GM23338 (cell line): ENCODE measurements at regions not wholly inside any gene's neighbourhood (a gene's known extent, or its start where the extent isn't known, plus 50 kb on each side); places are given as distances from the start of the nearest gene placed in this dataset.

Experiments used
- POLR2AphosphoS5 ChIP-seq: IDR thresholded peaks from 2 replicates; pipeline ENCODE4 v1.6.1; 2016; ENCODE audit warnings: antibody characterized with exemption, low read depth
- ZNF331 ChIP-seq: fragments of 250-450 bp; sonication (Bioruptor Pico); IDR thresholded peaks from 2 replicates; pipeline ENCODE4 v1.5.0; 2020; ENCODE audit warnings: low read depth, mild to moderate bottlenecking, moderate library complexity
- TF ChIP-seq, protein P1 (sequence below), 2 experiments: fragments of 200-600 bp in 1 of 2; sonication (generic) in 1 of 2; conservative IDR thresholded peaks; 2 replicates each; pipeline versions ENCODE4 v1.5.1 to v1.6.1; 2016 to 2017; ENCODE audit warnings: antibody characterized with exemption in 2 of 2, low read depth in 2 of 2, mild to moderate bottlenecking in 2 of 2, moderate library complexity in 1 of 2

DNA sequence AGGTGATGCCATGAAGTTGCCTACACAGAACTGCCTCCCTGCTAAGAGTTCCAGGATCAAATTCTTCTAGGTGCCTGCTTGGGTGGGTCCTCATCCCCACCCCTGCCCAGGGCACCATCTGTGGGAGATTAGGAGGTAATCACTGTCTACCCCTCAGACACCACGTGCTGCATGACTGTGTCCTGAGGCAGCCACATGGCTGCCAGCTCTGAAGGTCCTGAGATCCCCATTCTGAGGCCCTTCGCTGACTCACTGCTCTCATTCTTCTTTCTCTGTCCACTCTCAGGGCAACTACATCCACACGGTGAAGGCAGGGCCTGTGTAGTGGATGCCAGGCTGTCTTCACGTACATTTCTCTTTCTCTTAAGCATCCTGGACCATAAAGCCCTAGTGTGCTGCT is 222.9 kb upstream of the ANKRD55 start:
- TF ChIP-seq, protein P1, sequence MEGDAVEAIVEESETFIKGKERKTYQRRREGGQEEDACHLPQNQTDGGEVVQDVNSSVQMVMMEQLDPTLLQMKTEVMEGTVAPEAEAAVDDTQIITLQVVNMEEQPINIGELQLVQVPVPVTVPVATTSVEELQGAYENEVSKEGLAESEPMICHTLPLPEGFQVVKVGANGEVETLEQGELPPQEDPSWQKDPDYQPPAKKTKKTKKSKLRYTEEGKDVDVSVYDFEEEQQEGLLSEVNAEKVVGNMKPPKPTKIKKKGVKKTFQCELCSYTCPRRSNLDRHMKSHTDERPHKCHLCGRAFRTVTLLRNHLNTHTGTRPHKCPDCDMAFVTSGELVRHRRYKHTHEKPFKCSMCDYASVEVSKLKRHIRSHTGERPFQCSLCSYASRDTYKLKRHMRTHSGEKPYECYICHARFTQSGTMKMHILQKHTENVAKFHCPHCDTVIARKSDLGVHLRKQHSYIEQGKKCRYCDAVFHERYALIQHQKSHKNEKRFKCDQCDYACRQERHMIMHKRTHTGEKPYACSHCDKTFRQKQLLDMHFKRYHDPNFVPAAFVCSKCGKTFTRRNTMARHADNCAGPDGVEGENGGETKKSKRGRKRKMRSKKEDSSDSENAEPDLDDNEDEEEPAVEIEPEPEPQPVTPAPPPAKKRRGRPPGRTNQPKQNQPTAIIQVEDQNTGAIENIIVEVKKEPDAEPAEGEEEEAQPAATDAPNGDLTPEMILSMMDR (conservative IDR thresholded peaks at IDR 0.05; ENCODE audit: low read depth in 2 of 2) = no peak
- no peak for TF ChIP-seq ZNF331 (CRISPR knock-in tag)
- TF ChIP-seq POLR2AphosphoS5 = no peak
